ENCODE measurements at regions not wholly inside any gene's neighbourhood (a gene's known extent, or its start where the extent isn't known, plus 50 kb on each side); places are given as distances from the start of the nearest gene placed in this dataset.

- Histone ChIP-seq H3K4me3 (replicated peaks in 1 of 3; ENCODE audit: insufficient read depth in 1 of 3, low read depth in 1 of 3, low read length in 3 of 3) (no peak overlapping the region), H3K4me2 (ENCODE audit: insufficient read depth, low read length) (no peak overlapping the region), H3K4me1 (ENCODE audit: control insufficient read depth, extremely low read depth, insufficient read depth, low read length) (no peaks in the 10 kb centered on the region), H3K9me1 (replicated peaks; ENCODE audit: control insufficient read depth, extremely low read depth, insufficient read depth, low read length) (no peaks in the 10 kb centered on the region), H3K9ac (replicated peaks; ENCODE audit: extremely low read depth, insufficient read depth, low read length) (no peak overlapping the region), H3K27ac (ENCODE audit: insufficient read depth, low read depth, low read length) (no peak overlapping the region), H3K36me3 (ENCODE audit: control insufficient read depth in 2 of 2, extremely low read depth in 1 of 2, insufficient read depth in 2 of 2, low read length in 2 of 2) (no peaks in the 10 kb centered on the region), H3K79me2 (ENCODE audit: control insufficient read depth, insufficient read depth, low read length) (no peaks in the 10 kb centered on the region), H3K27me3 (ENCODE audit: control insufficient read depth in 2 of 2, insufficient read depth in 2 of 2, low read length in 2 of 2) (no peaks in the 10 kb centered on the region), H2AFZ (ENCODE audit: low read depth, low read length) (no peak overlapping the region), H3K9me3 (replicated peaks; ENCODE audit: control insufficient read depth, insufficient read depth, low read length) (no peaks in the 10 kb centered on the region), H4K20me1 (replicated peaks; ENCODE audit: control insufficient read depth, extremely low read depth, insufficient read depth, low read length) (no peaks in the 10 kb centered on the region)
- intact Hi-C loops (cut with micrococcal nuclease) (no loop called here), dilution Hi-C loops (cut with MboI; ENCODE audit: extremely low pct_ligation_motif_present, low sequenced_read_pairs) (no loop called here)
- ChIA-PET CTCF (no interaction called here), POLR2A (no interaction called here)
- BruUV-seq (replicated peaks): no TSS peak
- FAIRE-seq: no peak
- TF ChIP-seq POLR2A (IDR thresholded peaks at IDR 0.05; ENCODE audit: low read depth, low read length) (no peak), EZH2 (IDR thresholded peaks at IDR 0.05; ENCODE audit: borderline replicate concordance, low read depth, low read length, severe bottlenecking) (no peak), JUN (IDR thresholded peaks at IDR 0.05; ENCODE audit: borderline replicate concordance, insufficient read depth, insufficient read length, low read depth) (no peak), FOS (IDR thresholded peaks at IDR 0.05; ENCODE audit: borderline replicate concordance, insufficient read depth, low read length) (no peak), GATA2 (IDR thresholded peaks at IDR 0.05; ENCODE audit: insufficient read depth, insufficient read length, low read depth, low read length) (no peak), MYC (IDR thresholded peaks at IDR 0.05; ENCODE audit: low read depth, low read length) (no peak), POLR2AphosphoS5 (IDR thresholded peaks at IDR 0.05; ENCODE audit: insufficient read depth, low read depth, low read length) (no peak)
- TF ChIP-seq, protein P1, sequence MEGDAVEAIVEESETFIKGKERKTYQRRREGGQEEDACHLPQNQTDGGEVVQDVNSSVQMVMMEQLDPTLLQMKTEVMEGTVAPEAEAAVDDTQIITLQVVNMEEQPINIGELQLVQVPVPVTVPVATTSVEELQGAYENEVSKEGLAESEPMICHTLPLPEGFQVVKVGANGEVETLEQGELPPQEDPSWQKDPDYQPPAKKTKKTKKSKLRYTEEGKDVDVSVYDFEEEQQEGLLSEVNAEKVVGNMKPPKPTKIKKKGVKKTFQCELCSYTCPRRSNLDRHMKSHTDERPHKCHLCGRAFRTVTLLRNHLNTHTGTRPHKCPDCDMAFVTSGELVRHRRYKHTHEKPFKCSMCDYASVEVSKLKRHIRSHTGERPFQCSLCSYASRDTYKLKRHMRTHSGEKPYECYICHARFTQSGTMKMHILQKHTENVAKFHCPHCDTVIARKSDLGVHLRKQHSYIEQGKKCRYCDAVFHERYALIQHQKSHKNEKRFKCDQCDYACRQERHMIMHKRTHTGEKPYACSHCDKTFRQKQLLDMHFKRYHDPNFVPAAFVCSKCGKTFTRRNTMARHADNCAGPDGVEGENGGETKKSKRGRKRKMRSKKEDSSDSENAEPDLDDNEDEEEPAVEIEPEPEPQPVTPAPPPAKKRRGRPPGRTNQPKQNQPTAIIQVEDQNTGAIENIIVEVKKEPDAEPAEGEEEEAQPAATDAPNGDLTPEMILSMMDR (IDR thresholded peaks at IDR 0.05; ENCODE audit: extremely low read depth in 1 of 2, insufficient read depth in 1 of 2, low read depth in 1 of 2, low read length in 2 of 2): no peak
- TF ChIP-seq, protein P2, sequence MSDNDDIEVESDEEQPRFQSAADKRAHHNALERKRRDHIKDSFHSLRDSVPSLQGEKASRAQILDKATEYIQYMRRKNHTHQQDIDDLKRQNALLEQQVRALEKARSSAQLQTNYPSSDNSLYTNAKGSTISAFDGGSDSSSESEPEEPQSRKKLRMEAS (IDR thresholded peaks at IDR 0.05; ENCODE audit: insufficient read depth, insufficient read length): no peak
- DNase-seq (ENCODE audit: low read depth, low spot score): no peak
These were observed 353.3 kb upstream of the SUCLG2 start for GRCh38 chr3:68007621-68008226.

All from endothelial cell of umbilical vein (primary cell).